C4-2B (cell line): ENCODE measurements at regions not wholly inside any gene's neighbourhood (a gene's known extent, or its start where the extent isn't known, plus 50 kb on each side); places are given as distances from the start of the nearest gene placed in this dataset.

Experiments used
- H3K27ac ChIP-seq: fragments of 450-650 bp; 2 replicates; pipeline ENCODE4 v1.5.1; 2017
- CTCF ChIP-seq: fragments of 450-650 bp; conservative IDR thresholded peaks from 2 replicates; pipeline ENCODE4 v1.5.1; 2017; ENCODE audit warnings: mild to moderate bottlenecking
- ZFX ChIP-seq: fragments of 450-650 bp; IDR thresholded peaks from 2 replicates; pipeline ENCODE4 v1.6.1; 2017

GRCh38 chr11:134751031-134751585, 339.1 kb upstream of the B3GAT1 start:
- no peak overlapping the region for H3K27ac ChIP-seq
- TF ChIP-seq ZFX (no peak), CTCF (no peak)

- TF ChIP-seq CTCF = no peak
Observed at GRCh38 chr11:134750619-134751018, 338.6 kb upstream of the B3GAT1 start.

GRCh38 chr11:134749040-134749839, 337.2 kb upstream of the B3GAT1 start:
- TF ChIP-seq ZFX (no peak), CTCF (no peak)
- H3K27ac ChIP-seq = no peak overlapping the region

More at GRCh38 chr11:134750619-134751018, 338.6 kb upstream of the B3GAT1 start:
- no peak overlapping the region for H3K27ac ChIP-seq

- H3K27ac ChIP-seq = no peak overlapping the region
- TF ChIP-seq CTCF (no peak), ZFX (no peak)
Observed at GRCh38 chr11:134746609-134747008, 334.6 kb upstream of the B3GAT1 start.

- H3K27ac ChIP-seq = no peak overlapping the region
- TF ChIP-seq CTCF (no peak), ZFX (no peak)
Observed at GRCh38 chr11:134745456-134745855, 333.4 kb upstream of the B3GAT1 start.

GRCh38 chr11:134743820-134744195, 331.8 kb upstream of the B3GAT1 start:
- no peak for TF ChIP-seq ZFX
- no peak for TF ChIP-seq CTCF
- H3K27ac ChIP-seq = no peak overlapping the region

GRCh38 chr11:134742956-134743819, 331.1 kb upstream of the B3GAT1 start:
- TF ChIP-seq CTCF (no peak), ZFX (no peak)
- no peak overlapping the region for H3K27ac ChIP-seq
